ENCODE measurements at regions not wholly inside any gene's neighbourhood (a gene's known extent, or its start where the extent isn't known, plus 50 kb on each side); places are given as distances from the start of the nearest gene placed in this dataset.

GRCh38 chr15:23890218-23890617 lies 203.1 kb upstream of the NDN start:
- no peak for TF ChIP-seq POLR2A (IDR thresholded peaks at IDR 0.05)
- TF ChIP-seq CTCF (IDR thresholded peaks at IDR 0.05), result no peak
